GM19395 (cell line): ENCODE measurements at regions not wholly inside any gene's neighbourhood (a gene's known extent, or its start where the extent isn't known, plus 50 kb on each side); places are given as distances from the start of the nearest gene placed in this dataset.

Experiments used
- ATAC-seq: cut with Tn5 transposase; IDR thresholded peaks from one replicate; pipeline ENCODE4 v1.9.1; 2021; ENCODE audit warnings: mild to moderate bottlenecking, moderate library complexity; ENCODE audit not compliant: unreplicated experiment

- ATAC-seq: no peak
Observed at GRCh38 chr12:91565846-91566245, 383.2 kb upstream of the DCN start.

DNA sequence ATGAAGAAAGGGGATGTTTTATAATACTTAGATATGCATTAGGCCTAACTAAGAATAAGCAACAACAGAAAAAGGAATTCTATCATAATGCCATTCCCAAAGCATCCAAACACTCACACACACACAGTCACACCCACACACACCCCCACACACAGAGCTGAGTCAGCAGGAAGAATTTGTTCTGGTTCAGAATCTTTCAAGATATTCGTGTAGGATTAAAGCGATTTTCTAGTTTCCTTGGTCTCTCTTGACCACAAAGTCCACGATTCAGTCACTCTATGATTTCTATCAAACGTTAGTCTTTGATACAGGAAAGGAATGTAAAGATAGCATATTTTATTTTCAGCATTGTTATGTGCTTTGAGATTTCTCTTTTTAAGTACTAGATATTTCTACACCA is 382.6 kb upstream of the DCN start:
- ATAC-seq: no peak

DNA sequence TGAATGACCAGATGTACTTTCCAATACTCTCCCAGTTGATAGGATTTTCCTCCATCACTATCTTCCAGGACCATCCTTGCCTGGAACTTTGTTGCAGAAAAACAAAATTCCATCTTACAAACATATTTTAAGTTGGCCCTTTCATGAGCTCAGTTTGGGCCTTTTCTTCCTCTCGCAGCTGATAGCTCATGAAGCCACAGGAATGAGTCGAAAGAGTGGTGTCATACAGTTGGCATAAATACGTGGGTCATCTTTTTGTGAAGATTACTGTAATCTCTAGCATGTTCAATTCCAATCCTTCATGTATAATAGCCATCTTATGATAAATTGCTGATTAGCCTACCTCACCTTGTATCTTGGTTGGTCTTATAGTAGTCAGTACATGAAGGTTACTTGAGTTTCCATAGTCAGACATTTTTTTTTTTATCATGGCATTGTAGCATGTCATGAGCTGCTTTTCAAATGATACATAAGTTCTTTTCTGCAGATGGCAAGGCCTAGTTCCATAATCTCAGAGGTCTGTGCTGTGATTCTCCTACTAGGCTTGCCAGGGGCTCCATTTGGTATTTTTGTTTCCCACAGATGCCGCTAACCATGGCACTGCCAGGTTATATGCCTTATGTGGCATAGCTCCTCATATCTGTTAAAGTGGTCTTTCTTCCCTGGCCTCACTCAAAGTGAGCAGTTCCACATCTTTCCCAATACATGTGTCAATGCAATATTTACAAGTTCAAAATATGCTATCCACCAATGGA is 380.6 kb upstream of the DCN start:
- no peak for ATAC-seq

- ATAC-seq: no peak
Observed at GRCh38 chr12:91562476-91562875, 379.9 kb upstream of the DCN start.

- no peak for ATAC-seq
Observed at GRCh38 chr12:91561958-91562325, 379.3 kb upstream of the DCN start.

DNA sequence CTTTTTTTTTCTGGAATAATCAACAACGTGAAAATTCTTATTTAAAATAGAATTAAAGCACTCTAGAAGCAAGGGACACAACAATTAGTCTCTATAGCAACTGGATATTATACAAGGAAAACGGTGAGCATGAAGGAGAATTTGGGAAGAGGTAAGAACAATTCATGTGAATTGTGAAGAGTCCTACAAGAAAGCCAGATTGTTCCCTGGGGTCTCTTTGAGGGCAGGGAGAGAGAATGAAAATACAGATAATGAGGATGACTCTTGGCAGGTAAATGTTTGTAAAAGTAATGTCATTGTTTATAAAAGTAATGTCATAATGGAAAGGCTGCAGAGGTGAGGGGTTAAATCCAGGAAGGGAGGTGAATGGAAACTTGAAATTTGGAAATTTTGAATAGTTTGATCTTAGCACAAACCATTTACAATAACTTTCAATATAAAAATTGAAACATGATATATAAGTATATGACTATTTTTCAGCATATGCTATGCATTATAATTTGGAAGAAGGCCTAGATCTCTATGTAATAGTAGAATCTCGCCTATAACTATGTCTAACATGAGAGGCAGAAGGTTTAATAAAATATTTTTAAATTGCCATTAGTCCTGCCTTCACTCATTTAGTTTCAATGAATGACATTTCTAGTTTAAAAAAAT is 378.8 kb upstream of the DCN start:
- ATAC-seq: no peak

DNA sequence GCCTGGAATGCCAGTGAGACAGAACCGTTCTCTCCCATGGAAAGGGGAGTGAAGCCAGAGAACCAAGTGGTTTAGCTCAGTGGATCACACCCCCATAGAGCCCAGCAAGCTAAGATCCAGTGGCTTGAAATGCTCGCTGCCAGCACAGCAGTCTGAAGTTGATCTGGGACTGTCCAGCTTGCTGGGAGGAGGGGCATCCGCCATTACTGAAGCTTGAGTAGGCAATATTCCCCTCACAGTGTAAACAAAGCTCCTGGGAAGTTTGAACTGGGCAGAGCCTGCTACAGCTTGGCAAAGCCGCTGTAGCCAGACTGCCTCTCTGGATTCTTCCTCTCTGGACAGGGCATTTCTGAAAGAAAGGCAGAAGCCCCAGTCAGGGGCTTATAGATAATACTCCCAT is 374.3 kb upstream of the DCN start:
- no peak for ATAC-seq

DNA sequence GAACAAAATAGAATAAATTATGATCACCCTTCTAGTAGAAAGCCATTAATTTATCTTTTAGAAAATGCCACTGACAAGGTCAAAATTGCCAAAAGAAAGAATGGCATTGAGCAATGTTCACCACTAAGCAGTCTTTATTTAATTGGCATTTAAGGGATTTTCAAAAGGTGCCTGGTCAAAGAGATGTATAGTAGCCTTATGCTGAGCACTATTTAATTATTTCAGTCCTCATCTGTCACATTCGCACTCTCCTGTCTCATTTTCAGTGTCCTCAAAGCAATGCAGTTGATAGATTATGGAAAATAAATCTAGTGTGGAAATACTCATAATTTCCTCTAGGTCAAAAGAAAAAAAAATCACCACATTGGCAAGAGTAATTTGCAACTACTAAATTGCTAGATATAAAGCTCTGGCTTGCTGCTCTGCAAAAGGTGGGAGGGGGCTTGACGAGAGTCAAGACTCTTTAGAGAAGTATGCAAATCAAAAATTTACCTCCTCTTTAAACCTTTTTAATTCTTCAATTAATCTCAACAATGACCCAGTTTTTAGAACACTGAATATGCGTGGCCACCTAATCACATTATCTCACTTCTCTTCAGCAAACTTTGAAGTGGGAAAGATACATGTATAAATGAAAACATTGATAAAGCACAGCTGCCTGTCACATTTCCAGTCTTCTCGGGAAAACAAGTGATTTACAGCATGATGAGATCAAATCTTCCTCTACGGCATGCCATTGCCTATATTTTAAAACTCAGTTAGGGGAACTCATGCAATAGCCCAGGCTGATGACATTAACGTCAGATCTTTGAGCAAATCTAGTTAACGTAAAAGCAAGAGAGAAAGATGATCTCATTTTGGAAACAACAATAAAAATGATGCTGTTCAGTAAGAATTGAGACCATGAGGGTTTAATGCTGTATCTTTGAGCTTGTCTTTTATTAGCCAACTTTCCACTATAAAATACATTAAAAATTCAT is 373.1 kb upstream of the DCN start:
- no peak for ATAC-seq

GRCh38 chr12:91551927-91552326 is 369.3 kb upstream of the DCN start:
- ATAC-seq: no peak

DNA sequence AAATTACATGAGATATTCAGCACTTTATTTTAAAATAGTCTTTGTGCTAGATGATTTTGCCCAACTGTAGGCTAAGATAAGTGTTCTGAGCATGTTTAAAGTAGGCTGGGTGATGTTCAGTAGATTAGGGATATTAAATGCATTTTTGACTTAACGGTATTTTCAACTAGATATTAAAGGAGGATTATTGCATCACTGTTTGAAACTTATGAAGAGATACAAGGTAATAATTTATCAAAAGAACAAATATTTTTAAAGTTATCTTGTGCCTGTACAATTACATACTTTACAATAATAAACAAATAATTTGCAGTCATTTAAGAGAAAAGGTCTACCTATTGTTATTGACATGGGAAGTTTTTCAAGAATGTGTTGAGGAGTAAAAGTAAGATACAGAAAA is 368.6 kb upstream of the DCN start:
- no peak for ATAC-seq

GRCh38 chr12:91542666-91543065 is 360.0 kb upstream of the DCN start:
- no peak for ATAC-seq

DNA sequence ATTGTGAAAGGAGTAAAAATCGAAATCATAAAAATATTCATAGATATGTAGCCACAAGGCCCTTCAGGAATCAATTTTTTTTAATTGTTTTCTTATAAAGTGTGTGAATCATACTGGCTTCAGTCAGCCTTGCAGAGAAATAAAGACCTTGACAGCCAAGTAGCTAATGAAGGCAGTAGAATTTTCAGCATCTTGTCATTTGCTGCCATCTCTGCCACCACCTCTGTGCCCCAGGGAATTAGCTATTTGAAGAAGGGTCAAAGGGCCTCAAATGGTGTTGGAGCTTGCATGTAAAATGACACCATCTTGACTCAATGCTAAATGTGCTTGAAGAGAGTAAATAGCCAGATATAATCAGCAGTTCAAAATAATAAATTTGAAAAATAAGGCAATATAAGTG is 359.4 kb upstream of the DCN start:
- ATAC-seq: no peak

GRCh38 chr12:91538418-91538817 is 355.8 kb upstream of the DCN start:
- ATAC-seq: no peak

DNA sequence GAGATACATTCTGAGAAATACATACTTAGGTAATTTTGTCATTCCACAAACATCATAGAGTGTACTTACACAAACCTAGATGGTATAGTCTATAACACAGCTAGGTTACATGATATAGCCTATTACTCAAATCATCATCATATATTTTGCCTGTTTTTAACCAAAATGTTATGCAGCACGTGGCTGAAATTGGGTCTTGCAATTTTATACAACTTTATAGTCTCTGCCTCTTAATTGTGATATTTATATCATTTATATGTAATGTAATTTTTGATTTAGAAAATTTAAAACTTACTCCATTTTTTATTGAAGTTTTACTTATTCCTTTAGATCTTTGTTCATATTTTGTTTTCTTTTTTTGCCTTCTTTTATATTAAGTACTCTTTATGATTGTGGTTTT is 350.7 kb upstream of the DCN start:
- no peak for ATAC-seq

GRCh38 chr12:91529829-91530228 is 347.2 kb upstream of the DCN start:
- ATAC-seq: no peak

DNA sequence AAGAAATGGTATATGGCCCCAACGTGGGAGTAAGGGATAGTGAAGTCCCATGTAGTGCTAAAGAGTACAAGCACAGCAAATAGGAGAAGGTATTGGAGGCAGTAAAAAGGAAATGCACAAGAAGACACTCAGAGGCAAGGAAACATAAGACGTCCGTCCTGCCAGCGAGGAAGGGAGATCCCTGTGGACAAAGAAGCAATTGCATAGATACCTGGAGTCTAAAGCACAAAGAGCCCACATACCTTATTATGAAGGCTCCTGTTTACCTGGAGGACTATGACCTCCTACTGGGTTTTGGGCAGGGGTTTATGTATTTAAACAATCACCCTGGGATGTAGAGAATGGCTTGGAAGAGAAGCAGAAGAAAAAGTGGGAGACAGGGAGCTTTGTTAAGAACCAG is 341.2 kb upstream of the DCN start:
- ATAC-seq: no peak

GRCh38 chr12:91516695-91517047 is 334.1 kb upstream of the DCN start:
- no peak for ATAC-seq

DNA sequence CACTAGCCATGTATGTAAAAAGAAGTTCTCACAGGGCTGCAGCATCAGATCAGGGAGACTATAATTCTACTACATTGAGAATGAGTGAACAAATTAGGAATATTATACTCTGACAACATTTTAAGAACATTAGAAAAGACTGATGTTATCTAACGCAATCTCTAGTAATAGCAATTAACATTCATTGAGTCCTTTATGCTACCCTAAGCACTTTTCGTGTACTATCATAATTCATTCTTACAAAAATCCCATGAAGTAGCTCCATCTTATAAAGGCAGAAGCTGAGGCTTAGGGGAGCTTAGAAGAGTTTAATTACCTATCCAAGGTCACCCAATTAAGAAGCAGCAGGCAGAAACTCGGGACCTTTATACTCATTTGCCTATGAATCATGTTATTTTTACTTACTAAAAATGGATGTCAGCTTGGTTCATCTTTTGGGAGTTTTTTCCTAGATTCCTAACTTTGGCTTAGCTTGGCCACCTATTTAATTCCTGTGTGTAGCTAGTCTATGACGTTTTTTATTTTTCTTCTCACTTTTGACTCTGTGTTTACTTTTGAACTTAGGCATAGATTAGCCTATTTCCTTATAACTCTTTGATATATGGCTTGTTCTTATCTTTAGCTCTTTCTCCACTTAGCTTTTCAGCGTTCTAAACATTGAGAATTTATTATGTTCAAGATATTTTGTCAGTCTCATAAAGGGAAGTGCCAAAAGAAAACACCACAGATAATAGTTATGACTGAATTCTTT is 333.5 kb upstream of the DCN start:
- ATAC-seq: no peak

DNA sequence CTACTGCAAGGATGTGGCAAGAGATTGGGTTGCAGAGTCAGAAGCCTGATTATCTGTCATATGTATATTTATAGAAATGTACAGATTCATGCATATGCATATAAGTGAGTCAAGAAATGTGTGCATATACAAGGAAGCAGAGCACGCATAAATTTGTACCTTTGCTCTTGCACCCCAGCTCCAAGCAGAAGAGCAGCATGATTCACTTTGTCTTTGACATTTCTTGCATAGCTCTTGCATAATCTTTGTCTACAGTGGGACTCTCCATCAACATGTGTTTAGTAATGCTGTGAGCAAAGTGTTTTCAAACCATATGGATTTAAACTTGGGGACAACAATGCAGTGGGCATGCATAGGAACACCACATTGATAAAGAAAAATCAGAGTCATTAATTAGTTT is 330.7 kb upstream of the DCN start:
- ATAC-seq: no peak

- ATAC-seq: no peak
Observed at GRCh38 chr12:91511795-91512420, 329.3 kb upstream of the DCN start.

DNA sequence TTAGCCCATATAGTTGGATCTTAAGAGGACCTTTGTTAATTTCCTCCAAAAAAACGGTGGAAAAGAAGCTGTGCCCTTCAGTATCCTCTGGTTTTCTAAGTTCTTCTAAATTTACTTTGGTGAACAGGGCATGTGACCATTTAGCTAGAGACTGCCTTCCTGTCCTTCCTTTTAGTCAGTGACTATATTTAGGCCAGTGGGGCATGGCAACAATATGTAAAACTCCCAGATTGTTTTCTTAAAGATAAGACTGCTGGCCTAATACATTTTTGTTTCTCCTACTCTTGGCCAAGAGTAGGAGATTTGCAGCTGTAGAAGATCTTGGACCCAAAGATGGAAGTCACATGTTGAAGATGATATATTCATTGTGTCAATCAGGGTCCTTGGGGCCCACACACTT is 325.1 kb upstream of the DCN start:
- ATAC-seq: no peak
